ENCODE measurements at regions not wholly inside any gene's neighbourhood (a gene's known extent, or its start where the extent isn't known, plus 50 kb on each side); places are given as distances from the start of the nearest gene placed in this dataset.

DNA sequence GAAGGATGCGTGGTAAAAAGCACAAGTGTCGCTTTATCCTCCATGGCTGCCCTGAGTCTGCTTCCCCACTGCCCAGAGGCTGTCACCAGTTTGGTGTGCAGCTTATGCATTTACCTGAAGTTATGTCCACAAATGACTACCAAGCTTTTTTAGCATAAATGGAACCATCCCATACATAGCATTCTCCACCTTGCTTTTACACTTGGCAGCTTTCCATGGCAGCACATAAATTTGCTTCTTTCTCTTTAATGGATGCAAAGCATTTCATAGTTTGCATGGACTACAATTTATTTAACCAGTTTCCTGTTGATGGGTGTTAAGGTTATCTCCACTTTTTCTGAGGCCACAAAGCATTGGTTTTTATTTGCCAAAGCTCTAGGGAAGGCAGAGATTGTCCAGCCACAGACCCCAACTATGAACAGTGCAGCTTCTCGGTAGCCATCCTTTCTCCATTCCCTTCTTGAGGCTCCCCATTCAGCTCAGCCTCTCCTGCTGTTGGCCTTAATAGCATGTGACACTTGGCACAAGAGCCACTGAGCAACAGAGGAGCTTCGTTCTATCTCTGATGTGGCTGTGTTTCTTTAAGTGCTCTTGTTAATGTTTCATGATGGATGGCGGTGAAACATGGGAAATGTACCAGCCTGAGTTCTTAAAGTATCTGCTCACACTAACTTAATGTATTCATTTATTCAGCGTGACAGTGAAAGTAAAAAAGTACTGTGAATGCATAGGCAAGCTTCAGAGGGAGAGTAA, 59.8 kb upstream of the NAV2 start:
- no peak for DNase-seq
- intact Hi-C loops (cut with micrococcal nuclease) = no loop called here
- no peak overlapping the region for H3K27ac ChIP-seq (replicated peaks)
- no peaks in the 10 kb centered on the region for H3K27me3 ChIP-seq (ENCODE audit: low read depth)
- H3K36me3 ChIP-seq = no peaks in the 10 kb centered on the region
- no peak overlapping the region for H3K4me3 ChIP-seq
- H3K4me1 ChIP-seq = peaks cover 8% of the 10 kb centered on the region
- no peaks in the 10 kb centered on the region for H3K9me3 ChIP-seq (replicated peaks)
- TF ChIP-seq, protein P1, sequence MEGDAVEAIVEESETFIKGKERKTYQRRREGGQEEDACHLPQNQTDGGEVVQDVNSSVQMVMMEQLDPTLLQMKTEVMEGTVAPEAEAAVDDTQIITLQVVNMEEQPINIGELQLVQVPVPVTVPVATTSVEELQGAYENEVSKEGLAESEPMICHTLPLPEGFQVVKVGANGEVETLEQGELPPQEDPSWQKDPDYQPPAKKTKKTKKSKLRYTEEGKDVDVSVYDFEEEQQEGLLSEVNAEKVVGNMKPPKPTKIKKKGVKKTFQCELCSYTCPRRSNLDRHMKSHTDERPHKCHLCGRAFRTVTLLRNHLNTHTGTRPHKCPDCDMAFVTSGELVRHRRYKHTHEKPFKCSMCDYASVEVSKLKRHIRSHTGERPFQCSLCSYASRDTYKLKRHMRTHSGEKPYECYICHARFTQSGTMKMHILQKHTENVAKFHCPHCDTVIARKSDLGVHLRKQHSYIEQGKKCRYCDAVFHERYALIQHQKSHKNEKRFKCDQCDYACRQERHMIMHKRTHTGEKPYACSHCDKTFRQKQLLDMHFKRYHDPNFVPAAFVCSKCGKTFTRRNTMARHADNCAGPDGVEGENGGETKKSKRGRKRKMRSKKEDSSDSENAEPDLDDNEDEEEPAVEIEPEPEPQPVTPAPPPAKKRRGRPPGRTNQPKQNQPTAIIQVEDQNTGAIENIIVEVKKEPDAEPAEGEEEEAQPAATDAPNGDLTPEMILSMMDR (IDR thresholded peaks at IDR 0.05; ENCODE audit: borderline replicate concordance) = no peak

DNA sequence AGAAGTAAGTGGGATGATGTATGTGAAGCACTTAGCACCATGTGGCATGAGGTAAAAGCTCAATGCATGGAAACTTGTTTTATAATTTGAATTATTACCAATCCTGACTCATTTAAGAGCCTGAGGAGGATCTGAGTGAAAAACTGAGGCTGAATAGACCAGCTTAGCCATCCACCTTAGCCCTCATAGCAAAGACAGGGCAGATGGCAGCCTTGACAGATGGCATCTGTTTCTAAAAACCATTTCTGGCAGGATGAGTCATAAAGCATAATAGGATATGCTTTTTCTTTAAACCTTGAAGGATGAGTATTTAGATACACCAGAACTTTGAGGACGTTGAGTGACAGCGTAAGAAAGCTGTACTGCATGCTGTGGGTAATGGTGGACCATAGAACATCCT, 61.0 kb upstream of the NAV2 start:
- Histone ChIP-seq H3K27ac (replicated peaks) (no peak overlapping the region), H3K4me3 (no peak overlapping the region), H3K4me1 (peaks cover 8% of the 10 kb centered on the region), H3K9me3 (replicated peaks) (no peaks in the 10 kb centered on the region), H3K27me3 (ENCODE audit: low read depth) (no peaks in the 10 kb centered on the region), H3K36me3 (no peaks in the 10 kb centered on the region)
- TF ChIP-seq, protein P1 (IDR thresholded peaks at IDR 0.05; ENCODE audit: borderline replicate concordance) = no peak
- DNase-seq = no peak
- intact Hi-C loops (cut with micrococcal nuclease) = no loop called here

DNA sequence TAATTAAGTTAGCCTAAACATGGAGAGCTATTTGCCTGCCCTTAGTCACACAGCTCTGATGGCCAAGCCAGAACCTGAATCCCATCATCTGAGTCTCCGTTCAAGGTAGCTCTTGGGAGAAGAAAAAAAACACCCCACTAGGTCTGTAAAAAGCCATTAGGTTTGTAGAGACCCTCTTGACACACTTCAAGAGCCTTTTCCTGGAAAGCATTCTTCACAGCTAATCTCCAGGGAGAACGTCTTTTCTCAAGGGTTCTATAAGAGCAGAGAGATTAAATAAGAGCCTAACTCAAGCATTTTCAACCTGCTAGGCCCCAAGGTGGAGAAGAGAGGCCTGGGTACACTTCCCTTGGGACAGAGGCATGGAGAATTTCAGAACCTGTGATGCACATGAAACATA, 61.6 kb upstream of the NAV2 start:
- no peak overlapping the region for H3K4me3 ChIP-seq
- H3K4me1 ChIP-seq = peaks cover 10% of the 10 kb centered on the region
- DNase-seq = no peak
- no peak overlapping the region for H3K27ac ChIP-seq (replicated peaks)
- intact Hi-C loops (cut with micrococcal nuclease) = no loop called here
- H3K9me3 ChIP-seq (replicated peaks) = no peaks in the 10 kb centered on the region
- TF ChIP-seq, protein P1 (IDR thresholded peaks at IDR 0.05; ENCODE audit: borderline replicate concordance) = no peak
- H3K27me3 ChIP-seq (ENCODE audit: low read depth) = no peaks in the 10 kb centered on the region
- no peaks in the 10 kb centered on the region for H3K36me3 ChIP-seq

DNA sequence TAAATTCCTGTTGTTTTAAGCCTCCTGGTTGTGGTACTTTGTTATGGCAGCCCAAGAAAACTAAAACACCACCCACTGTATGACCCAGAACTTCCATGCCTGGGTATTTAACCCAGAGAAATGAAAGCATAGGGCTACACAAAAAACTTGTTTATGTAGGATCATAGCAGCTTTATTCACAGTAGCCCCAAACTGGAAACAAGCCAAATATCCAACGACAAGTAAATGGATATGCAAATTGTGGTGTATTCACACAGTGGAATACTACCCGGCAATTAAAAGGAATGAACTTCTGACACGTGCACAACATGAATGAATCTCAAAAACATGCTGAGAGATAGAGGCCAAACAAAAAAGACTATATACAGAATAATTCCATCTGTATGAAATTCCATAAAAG, 62.2 kb upstream of the NAV2 start:
- TF ChIP-seq, protein P1 (IDR thresholded peaks at IDR 0.05; ENCODE audit: borderline replicate concordance) = no peak
- H3K36me3 ChIP-seq = no peaks in the 10 kb centered on the region
- intact Hi-C loops (cut with micrococcal nuclease) = no loop called here

DNA sequence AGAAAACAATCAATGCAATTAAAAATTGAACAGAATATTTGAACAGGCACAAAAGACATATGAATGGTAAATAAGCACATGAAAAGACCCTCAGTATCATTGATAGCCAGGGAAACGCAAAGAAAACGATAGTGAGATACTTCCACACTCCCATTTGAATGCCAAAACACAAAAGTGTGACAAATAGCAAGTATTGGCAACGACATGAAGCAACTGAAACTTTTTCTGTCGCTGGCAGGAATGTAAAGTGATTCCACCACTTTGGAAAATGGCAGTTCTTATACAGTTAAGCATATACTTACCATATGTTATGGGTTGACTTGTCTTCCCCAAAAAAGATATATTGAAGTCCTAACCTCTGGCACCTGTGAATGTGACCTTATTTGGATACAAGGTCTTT, 62.9 kb upstream of the NAV2 start:
- TF ChIP-seq, protein P1 (IDR thresholded peaks at IDR 0.05; ENCODE audit: borderline replicate concordance) = no peak
- Histone ChIP-seq H3K27ac (replicated peaks) (no peak overlapping the region), H3K4me1 (peaks cover 14% of the 10 kb centered on the region), H3K9me3 (replicated peaks) (no peaks in the 10 kb centered on the region), H3K27me3 (ENCODE audit: low read depth) (no peaks in the 10 kb centered on the region), H3K4me3 (no peak overlapping the region), H3K36me3 (no peaks in the 10 kb centered on the region)
- DNase-seq = no peak
- intact Hi-C loops (cut with micrococcal nuclease) = no loop called here

More for the DNA sequence above, 62.2 kb upstream of the NAV2 start:
- DNase-seq = no peak
- H3K9me3 ChIP-seq (replicated peaks) = no peaks in the 10 kb centered on the region
- H3K27me3 ChIP-seq (ENCODE audit: low read depth) = no peaks in the 10 kb centered on the region
- H3K4me3 ChIP-seq = no peak overlapping the region
- H3K27ac ChIP-seq (replicated peaks) = no peak overlapping the region
- H3K4me1 ChIP-seq = peaks cover 14% of the 10 kb centered on the region
